ENCODE measurements at regions not wholly inside any gene's neighbourhood (a gene's known extent, or its start where the extent isn't known, plus 50 kb on each side); places are given as distances from the start of the nearest gene placed in this dataset.

DNA sequence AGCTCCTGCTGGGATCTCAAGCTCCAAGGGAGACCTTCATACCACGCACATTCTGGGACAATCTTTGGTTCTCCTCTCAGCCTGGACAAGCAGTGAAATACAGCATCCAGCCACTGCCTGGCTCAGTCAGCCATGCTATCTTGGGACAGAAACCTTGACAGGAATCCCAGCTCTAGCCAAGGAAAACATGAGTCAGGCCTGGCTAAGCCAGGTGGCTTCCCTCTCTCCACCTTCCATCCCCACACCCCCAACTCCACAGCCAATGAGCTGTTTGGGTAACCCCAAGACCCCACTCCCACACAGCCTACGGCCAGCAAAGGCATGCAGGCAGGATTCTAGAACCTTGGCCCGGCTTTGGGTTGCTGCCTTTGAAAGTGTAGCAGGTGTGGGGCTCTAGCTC lies 64.9 kb downstream of the MCFD2 start:
- DNase-seq = no peak

DNA sequence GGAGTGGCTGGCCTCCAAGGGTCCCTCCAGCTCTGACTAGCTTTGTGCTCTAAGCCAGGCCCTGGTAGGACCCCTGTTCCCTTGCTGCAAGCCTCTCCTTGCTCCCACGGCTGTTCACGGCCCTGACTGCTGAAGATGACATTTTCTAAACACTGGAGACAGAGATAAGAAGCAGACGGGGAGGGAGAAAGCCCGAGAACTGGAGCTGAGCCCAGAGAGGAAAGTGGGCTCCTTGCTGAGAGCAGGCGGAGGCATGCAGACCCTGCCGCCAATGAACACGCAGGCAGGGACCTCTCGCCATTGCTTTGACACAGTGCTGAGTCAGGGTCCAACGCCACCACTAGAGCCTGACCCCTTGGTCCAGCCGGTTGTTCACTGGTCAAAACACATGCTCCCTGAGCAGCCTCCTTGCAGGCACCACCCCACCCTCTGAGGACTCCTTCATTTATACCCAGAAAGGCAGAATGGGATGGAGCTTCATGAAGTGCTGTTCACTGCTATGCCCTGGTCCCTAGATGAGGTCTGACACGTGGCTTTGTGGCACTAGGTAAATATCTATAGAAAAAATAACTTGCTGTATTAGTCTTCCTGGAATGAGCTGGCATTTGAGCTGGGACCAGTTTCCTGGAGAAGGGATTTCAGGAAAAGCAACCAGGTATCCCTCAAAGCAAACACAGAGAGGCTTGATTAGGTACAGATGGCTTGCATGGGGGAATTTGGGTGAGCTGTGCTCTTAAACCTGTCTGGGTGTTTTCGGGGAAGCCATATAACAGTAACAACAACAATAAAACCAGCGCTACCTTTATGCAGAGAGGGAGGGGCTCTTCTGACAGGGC lies 65.7 kb downstream of the MCFD2 start:
- no peak for DNase-seq

DNA sequence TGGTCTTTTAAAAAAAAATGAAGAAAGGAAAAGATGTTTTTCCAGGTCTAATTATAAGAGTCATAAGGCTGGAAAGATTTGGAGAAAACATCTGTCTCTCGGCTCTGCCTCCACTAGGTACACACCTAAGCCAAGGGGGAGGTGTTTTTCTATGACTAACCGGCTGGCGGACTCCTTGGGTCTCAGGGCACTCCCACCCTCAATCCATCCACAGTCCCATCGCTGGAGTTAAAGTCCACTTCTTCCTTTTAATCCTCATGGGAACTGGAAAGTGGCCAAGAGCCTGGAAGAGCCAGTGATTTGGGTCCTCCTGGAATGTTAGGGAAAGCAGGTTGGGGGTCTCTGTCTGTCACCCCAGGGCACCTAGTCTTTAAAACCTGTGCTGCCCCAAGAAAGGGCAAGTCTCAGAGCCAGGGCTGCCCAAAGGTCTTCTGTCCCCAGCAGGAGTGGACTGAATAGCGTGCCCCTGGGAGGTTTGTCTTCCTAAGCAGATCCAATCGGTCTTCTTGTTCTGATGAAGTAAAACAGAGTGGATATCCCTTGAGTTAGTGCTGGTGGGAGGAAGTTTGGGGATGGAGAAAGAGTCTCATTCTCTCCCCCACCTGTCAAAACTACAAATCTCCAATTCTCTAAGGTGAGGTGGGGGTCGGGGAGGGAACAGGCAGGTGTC lies 66.4 kb downstream of the MCFD2 start:
- DNase-seq = no peak

DNA sequence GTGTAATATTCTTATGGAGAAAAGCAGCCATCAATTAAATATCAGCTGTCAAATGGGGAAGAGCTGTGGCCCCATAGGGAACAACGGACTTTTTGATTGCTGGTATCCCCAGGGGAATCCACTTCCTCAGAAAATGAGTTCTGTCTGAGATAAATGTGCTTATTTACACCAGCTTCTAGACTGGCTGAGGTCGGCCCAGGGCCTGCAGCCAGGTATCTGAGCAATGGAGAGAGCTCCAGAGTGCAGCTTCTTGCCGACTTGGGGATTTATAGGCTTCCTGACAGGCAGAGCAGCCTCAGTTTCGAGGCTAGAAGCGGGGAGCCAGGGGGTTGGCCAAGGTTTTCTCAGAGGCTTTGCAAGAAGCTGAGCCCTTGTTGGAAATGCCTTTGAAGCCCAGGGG lies 67.2 kb downstream of the MCFD2 start:
- no peak for DNase-seq

DNA sequence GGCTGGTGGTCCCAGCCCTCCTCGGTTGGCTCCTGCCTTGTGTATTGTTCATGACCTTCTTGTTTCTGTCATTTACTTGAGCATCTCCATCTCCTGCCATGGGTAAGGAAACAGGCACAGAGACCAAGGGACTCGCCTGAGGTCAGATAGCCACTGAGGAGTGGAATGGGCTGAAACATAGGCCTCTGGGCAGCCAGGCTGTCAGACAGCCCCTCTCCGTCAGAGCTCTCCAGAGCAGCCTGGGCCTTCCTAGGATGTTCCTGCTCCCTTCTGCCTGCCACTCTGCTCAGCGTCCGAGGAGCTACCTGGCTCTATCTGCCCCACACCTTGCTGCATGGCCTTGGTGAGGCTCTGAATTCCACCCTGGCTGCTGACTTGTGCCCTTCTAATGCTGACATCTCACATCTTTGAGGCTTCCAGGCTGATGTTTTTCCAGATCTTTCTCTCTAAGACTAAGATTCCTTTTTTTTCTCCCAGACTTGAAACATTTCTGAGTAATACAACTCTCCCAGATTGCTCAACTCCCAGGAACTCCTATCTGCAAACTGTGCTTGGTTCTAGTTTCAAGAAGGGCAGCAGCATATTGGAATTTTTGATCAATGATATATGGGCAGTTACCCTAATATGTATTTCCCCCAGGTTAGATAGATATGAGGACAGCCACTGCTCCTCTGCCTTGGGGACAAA lies 67.7 kb downstream of the MCFD2 start:
- DNase-seq = no peak

DNA sequence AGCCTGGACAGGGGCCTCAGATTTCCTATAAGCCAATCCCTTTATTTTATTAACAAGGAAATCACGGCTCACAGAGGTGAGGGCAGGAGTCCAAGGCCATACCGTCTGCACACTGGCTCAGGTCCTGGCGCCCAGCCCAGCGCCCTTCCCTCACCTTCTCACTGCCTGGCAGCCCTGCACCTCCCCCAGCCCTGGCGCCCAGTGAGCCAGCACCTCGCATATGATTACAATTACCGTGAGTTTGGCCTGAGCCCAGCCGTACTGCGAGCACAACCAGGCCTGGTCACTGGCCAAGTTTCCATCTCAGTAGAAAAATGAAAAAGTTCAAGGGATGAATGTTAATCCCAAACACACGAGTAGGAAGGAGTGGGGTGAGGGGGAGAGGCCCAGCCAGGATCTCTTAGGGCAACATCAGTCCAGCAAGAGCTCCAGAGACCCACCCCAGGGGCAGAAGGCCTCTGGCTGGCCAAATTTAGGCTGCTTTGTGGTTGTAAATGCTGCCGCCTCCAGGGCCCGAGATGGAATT lies 68.4 kb downstream of the MCFD2 start:
- DNase-seq = peak in 33 of 56 donors; percentile 13 to 71 (median 38)

DNA sequence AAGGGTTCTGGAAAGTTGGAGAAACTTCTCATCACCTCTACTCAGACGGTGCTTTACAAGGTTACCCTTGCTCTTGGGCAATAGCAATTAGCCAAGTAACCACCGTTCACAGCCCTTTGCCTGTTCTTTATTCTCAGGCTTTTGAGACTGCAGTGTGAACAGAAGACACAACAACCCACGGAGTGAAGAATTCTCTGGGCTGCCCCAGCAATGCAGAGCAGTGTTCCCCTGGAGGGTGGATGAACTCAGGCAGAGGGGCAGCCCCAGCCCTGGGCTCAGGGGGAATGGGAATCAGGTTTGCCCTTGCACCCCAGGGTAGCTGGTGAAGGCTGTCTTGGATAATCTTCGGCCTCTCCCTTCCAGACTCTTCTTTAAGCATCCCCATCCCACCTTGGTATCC lies 69.1 kb downstream of the MCFD2 start:
- DNase-seq = no peak

DNA sequence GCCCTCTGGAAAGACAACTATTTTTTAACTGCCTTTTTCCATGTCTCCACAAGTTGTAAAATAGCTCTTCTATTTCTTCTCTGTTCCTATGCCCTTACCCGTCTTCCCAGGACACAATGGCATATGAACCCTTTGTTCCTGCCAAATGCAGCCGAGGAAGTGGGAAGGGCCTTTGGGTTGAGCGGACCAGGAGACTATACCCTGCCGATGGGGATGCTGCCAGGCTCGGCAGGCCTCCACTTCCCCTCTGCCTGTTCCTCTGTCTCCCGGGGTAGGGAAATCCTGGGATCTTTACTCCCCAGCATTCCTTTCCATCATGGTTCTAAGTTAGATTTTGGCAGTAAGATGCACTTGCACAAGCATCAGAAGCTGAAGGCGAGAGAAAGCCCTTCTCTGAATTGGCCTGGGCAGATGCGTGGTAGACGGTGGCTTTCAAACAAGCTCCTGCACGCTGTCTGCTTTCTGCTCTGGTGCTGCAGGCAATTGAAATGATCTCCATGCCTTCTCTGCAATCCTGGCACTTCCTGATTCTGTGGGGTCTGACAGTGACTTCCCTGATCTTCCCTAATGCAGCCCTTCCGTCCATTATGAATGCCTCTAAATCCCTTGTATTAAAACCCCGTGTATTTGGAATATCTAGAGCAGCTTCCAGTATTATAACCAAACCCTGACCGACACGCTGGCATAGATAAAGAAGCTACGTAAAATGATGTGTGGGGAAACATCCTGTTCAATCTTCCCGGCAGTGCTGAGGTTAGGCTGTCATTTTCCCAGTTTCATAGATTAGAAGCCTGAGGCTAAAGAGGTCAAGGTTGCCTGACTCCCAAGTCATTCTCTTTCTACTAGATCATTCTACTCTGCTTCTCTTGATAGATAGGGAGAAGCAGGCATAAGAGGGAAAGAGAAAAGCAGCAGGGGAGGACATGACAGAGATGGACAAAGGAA lies 69.8 kb downstream of the MCFD2 start:
- no peak for DNase-seq

DNA sequence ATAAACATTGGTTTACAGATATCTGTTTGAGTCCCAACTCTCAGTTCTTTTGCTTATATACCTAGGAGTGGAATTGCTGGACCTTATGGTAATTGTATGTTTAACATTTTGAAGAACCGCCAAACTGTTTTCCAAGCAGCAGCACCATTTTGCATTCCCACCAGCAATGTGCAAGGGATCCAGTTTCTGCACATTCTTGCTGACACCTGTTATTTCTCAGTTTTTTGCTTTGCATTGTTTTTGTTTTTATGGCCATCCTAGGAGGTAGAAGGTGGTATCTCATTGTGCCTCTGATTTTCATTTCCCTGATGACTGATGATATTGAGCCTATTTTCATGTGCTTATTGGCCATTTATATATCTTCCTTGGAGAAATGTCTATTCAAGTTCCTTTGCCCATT lies 71.2 kb downstream of the MCFD2 start:
- no peak for DNase-seq

DNA sequence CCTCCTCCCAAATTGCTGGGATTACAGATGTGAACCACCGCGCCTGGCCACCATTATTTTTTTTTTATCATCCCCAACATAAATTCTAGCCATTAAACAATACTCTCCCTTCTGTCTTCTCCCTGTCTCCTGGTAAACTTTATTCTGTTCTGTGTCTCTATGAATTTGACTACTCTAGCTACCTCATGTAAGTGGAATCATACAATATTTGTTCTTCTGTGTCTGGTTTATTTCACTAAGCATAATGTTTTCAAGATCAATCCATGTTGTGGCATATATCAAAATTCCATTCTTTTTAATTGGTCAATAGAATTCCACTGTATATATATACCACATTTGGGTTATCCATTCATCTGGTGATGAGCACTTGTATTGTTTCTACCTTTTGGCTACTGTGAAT lies 71.6 kb downstream of the MCFD2 start:
- DNase-seq = no peak

DNA sequence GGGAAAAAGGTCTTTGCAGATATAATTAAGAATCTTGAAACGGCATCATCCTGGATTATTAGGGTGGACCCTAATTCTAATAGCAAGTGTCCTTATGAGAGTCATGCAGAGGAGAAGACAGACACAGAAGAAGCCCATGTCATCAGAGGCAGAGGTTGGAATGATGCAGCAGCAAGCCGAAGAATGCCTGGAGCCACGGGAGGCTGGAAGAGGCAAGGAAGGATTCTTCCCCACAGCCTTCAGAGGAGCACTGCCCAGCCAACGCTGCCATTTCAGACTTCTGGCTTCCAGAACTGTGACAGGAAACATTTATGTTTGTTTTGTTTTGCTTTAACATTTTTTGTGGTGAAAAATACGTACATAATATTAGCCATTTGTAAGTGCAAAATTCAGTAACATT lies 72.3 kb downstream of the MCFD2 start:
- no peak for DNase-seq

DNA sequence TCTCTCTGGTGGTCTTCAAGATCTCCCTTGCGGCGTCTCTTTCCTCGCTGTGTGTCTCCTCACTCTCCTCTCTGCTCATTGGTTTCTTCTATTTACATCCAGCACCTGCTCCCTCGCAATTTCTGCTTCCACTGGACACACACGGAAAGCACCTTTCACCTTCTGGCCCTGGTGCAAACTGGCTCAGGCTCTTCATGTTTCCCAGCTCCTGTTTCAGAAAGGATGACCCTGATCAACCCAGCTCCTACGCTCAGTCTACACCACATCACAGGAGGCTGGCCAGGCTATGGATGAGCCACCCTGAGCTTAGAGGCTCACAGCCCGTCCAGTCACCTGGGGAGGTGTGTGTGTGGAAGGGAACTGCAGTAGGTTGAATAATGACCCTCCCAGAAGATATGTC lies 72.7 kb downstream of the MCFD2 start:
- DNase-seq = no peak

DNA sequence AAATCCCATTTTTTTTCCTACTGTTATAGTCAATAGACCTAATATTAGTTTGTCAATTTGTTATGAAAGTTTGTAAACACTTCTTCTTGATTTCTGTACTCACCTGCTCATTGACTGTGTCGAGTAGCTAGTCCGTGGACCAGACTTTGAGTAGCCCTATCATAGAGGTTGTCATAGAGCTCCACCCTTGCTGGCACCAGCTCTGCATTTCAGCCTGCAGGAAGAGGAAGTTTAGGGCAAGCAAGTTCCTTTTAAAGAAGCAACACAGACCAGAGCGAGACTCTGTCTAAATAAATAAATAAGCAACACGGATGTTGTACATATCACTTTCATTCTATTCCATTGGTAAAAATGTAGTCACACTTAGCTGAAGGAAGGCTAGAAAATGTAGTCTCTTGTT lies 74.0 kb downstream of the MCFD2 start:
- peak in 1 of 56 donors; percentile 4 for DNase-seq

DNA sequence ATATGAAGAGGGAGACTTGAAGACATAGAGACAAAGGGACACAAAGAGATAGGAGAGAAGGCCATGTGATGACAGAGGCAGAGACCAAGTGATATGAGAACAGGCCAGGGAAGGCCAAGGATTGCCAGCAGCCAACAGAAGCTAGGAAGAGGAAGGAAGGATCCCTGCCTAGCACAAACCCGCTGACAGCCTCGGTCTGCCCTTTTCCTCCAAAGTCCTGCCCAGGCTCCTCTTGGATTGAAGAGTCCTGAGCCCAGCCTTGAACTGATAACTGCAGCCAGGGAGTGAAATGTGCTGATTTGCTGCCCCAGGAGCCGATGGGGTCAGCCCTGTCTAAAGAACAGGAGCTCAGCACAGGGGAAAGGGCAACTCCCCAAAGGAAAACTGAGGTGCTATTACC lies 76.6 kb downstream of the MCFD2 start:
- DNase-seq = no peak

DNA sequence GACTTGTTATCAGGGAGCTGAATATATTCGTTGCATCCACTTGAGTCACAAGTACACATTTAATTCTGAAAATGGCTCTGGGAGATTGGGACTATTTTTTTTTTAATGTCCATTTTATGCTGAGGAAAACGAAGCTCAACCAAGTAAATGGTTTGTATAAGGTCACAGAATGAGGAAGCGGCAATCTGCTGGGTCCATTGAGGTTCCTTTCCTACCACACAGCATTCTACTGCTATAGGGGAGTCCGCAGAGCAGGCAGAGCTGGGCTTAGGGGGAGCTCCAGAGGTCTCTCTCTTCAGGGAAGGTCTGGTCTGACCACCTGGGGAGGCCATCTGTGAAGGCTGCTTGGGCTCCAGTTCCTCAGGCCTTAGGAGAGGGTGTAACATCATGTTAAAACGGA lies 77.9 kb downstream of the MCFD2 start:
- DNase-seq = no peak

DNA sequence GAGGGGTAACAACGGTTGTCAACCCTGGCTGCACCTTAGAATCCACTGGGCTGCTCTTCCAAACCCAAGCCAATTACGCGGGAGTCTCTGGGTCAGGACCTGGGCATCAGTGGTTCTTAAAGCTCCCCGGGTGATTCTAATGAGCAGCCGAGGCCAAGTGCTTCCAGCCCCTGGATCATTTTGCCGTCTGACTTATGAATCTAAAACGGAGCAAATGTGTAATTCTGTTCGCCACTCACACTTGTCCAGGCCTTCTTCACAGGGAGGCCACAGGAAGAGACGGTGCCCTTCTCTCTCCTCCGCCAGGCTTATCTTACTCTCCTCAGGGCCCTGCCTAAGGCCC lies 78.5 kb downstream of the MCFD2 start:
- DNase-seq = no peak

DNA sequence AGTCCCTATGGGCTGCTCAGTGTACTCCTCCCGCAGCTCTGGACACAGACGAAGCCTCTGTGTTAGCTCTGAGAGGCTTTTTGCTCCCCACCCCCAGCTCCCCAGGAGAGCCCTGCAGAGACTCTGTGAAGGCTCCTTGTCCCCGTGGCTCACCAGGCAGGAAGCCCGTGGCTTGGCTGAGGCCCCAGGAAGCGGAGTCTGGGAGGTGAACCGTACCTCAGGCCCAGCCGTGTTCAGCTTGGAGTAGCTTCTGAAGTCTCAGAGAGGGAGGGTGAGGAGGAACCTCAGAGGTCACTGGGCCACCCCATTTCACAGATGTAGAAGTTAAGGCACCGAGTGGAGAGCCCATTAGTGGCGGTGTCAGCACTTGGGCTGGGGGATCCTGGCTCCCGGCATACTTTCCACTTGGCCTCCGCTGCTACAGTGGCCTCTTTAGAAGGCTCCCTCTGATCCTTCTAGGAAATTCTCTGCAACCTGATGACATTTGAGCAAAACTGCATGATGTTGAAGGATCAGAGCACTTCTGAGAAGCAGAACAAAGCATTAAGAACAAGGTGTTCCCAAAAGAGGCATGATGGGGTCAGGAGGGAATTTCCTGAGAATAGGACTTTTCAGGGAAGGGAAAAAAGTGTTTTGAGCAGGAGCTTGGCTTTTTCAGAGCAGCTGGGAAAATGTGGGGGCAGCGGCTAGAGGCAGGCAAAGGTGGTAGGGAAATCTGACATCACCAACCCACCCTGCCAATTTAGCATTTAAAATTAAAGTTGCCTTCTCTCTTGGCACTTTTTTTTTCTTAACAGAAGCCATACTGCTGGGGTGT lies 79.1 kb downstream of the MCFD2 start:
- DNase-seq = peak in 9 of 56 donors; percentile 13 to 42 (median 20)

DNA sequence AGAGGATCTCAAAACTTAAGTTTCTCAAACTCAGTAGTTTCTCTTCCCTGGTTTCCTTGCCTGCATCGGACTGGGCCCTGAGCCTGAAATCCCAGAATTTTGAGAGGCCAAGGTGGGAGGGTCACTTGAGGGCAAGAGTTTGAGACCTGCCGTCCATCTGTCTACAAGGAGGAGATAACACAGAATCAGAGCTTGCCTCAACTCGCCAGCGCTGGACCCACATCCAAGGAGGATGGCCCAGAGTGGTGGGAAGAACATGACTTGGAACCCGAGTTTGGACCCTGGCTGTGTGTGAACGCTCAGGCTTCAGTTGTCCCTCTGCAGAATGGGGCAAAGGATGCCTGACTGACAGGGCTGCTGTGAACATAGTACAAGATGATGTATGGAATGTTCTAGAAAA lies 80.1 kb downstream of the MCFD2 start:
- no peak for DNase-seq

DNA sequence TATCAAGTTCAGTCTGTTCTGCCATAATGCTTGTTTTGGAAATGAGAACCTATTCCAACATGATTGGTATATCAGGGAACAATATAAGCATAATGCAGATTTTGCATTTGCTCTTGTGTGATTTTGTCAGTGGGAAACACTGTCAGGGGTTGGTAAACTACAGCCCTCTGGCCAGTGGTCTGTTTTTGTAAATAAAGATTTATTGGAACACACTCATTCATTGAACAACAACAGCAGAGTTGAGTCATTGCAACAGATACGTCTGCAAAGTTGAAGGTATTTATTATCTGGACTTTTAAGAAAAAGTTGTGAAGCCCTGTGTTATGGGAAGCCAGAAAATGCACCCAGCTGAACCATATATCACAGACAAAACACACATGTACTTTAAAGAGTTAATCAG lies 83.1 kb downstream of the MCFD2 start:
- DNase-seq = no peak

DNA sequence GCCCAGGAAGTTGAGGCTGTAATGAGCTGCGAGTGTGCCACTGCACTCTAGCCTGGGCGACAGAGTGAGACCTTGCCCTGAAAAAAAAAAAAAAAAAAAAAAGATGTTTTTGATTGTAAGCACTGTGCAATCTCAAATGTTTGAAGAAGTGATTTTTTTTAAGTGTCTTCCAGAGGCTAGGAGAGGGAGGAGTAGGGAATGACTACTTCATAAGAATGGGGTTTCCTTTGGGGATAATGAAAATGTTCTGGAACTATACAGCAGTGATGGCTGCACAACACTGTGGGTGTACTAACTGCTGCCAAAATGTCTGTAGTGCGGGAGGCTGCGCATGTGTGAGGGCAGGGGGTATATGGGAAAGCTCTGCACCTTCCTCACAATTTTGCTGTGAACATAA lies 83.7 kb downstream of the MCFD2 start:
- no peak for DNase-seq
